ENCODE measurements at regions not wholly inside any gene's neighbourhood (a gene's known extent, or its start where the extent isn't known, plus 50 kb on each side); places are given as distances from the start of the nearest gene placed in this dataset.

- no peak for DNase-seq (ENCODE audit: low read depth, low spot score)
- H3K27me3 Mint-ChIP-seq (ENCODE audit: low read depth) = peaks cover 9% of the 10 kb centered on the region
- H3K4me1 Mint-ChIP-seq = peaks cover 9% of the 10 kb centered on the region
- no peak overlapping the region for H3K27ac Mint-ChIP-seq (ENCODE audit: unreplicated experiment)
- H3K4me3 Mint-ChIP-seq = no peak overlapping the region
- peaks cover 6% of the 10 kb centered on the region for H3K36me3 Mint-ChIP-seq (ENCODE audit: low read depth)
- H3K9me3 Mint-ChIP-seq = peaks cover 7% of the 10 kb centered on the region
- TF ChIP-seq CTCF (conservative IDR thresholded peaks at IDR 0.05) = no peak
Measured at GRCh38 chr6:14738933-14739332, 506.9 kb upstream of the JARID2 start.

- Mint-ChIP-seq H3K27ac (ENCODE audit: unreplicated experiment) (no peak overlapping the region), H3K4me3 (no peak overlapping the region), H3K9me3 (peaks cover 8% of the 10 kb centered on the region), H3K4me1 (peaks cover 9% of the 10 kb centered on the region), H3K36me3 (ENCODE audit: low read depth) (peaks cover 6% of the 10 kb centered on the region), H3K27me3 (ENCODE audit: low read depth) (peaks cover 3% of the 10 kb centered on the region)
- TF ChIP-seq CTCF (conservative IDR thresholded peaks at IDR 0.05) = no peak
- DNase-seq (ENCODE audit: low read depth, low spot score) = no peak
Measured at GRCh38 chr6:14739827-14740226, 506.0 kb upstream of the JARID2 start.

GRCh38 chr6:14742171-14742570, 503.7 kb upstream of the JARID2 start:
- no peak overlapping the region for H3K4me3 Mint-ChIP-seq
- peaks cover 8% of the 10 kb centered on the region for H3K9me3 Mint-ChIP-seq
- TF ChIP-seq CTCF (conservative IDR thresholded peaks at IDR 0.05) = no peak
- H3K27ac Mint-ChIP-seq (ENCODE audit: unreplicated experiment) = no peak overlapping the region
- peaks cover 5% of the 10 kb centered on the region for H3K4me1 Mint-ChIP-seq
- DNase-seq (ENCODE audit: low read depth, low spot score) = no peak
- peaks cover 6% of the 10 kb centered on the region for H3K36me3 Mint-ChIP-seq (ENCODE audit: low read depth)
- H3K27me3 Mint-ChIP-seq (ENCODE audit: low read depth) = no peaks in the 10 kb centered on the region

GRCh38 chr6:14742680-14743079, 503.2 kb upstream of the JARID2 start:
- Mint-ChIP-seq H3K27me3 (ENCODE audit: low read depth) (no peaks in the 10 kb centered on the region), H3K9me3 (peaks cover 8% of the 10 kb centered on the region), H3K36me3 (ENCODE audit: low read depth) (peaks cover 6% of the 10 kb centered on the region), H3K27ac (ENCODE audit: unreplicated experiment) (no peak overlapping the region), H3K4me3 (no peak overlapping the region), H3K4me1 (peaks cover 4% of the 10 kb centered on the region)
- no peak for TF ChIP-seq CTCF (conservative IDR thresholded peaks at IDR 0.05)
- no peak for DNase-seq (ENCODE audit: low read depth, low spot score)

- no peak for DNase-seq (ENCODE audit: low read depth, low spot score)
- Mint-ChIP-seq H3K9me3 (peaks cover 8% of the 10 kb centered on the region), H3K27ac (ENCODE audit: unreplicated experiment) (no peak overlapping the region), H3K4me3 (no peak overlapping the region), H3K4me1 (peaks cover 4% of the 10 kb centered on the region), H3K36me3 (ENCODE audit: low read depth) (peaks cover 6% of the 10 kb centered on the region), H3K27me3 (ENCODE audit: low read depth) (peaks cover 1% of the 10 kb centered on the region)
- no peak for TF ChIP-seq CTCF (conservative IDR thresholded peaks at IDR 0.05)
Measured at GRCh38 chr6:14743144-14743473, 502.8 kb upstream of the JARID2 start.
